Medulla oblongata (tissue), 1 donor: ENCODE measurements at regions not wholly inside any gene's neighbourhood (a gene's known extent, or its start where the extent isn't known, plus 50 kb on each side); places are given as distances from the start of the nearest gene placed in this dataset.
"Not testable (repeated sequence)": the region's sequence is repeated elsewhere in the genome, so short reads cannot be mapped to it uniquely, and the experiment has no call there.

ENCODE experiments used
- DNase-seq: peaks from one replicate; pipeline ENCODE4 v3.0.0-alpha.2; 2015; ENCODE audit errors: extremely low spot score

DNA sequence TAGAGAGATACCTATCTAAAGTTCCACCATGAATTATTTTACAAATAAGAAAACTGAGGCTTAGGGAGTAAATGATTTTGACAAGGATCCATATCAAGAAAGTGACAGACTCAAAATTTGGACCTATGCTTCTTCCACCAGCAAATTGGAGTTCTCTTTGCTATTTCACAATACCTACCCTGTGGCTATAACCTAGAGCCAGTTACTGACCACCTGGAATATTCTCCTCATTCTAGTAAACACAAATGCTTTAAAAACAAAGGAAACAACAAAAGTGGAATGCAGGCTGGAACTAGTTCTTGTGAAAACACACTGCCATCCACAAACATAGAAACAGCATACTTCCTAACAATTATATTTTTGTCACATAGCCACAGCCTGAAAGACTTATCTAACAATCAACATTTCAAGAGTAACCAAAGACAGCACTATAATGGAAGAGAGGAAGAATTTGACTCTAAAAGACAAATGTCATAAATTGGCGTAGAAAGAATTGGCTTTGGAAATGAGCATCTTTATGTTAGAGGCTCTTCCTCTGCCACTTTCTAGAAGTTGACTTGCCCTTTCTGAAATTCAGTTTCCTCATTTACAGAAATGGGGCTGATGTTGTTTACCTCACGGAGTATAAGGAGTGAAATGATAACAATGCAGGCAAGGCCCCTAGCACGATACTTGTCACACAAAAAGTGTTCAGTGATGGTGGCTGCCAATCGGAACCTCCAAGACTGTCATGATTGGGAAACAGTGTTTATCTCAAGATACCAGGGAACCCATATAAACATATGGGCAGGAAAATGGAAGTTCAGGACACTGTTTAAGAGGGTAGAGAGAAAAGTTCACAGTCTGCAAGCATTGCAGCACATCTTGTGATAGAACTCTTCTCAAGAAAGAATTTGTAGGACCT lies 138.6 kb upstream of the LGR5 start:
- no peak for DNase-seq

DNA sequence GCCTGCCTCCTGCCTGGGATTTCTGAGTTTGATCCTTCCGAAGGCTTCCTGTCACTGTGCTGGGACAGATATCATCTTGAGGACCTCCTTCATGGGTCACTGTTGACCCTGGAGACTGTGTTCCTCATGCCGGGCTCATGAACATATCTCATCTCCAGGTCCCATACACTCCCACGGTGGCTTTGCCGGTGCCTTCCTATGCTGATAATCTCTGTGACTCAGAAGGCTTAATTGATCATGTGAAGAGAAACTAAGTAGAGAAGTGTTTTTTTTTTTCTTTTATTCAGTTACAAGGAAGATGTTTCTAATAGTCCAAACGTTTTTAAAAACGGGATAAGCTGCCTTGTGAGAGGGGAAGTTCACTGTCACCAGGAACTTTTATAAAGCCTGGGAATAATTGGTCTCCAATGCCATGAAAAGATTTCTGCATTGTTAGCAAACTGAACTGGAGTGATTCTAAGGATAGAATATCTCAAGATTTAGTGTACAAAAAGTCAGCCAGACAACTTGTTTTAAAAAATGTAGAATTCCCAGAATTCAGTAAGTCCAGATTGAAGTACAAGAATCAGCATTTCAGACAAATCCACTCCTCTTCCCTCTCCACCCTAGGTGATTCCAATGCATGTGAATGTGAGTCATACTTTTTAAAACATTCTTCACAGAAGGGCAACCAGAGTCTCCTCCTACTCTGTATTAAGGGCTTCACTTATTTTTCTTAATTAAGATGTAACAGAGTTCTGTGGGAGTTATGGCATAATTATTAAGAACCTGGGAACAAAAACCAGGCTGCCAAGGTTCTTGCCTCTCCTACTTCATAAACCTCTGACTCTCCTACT lies 139.8 kb upstream of the LGR5 start:
- no peak for DNase-seq

DNA sequence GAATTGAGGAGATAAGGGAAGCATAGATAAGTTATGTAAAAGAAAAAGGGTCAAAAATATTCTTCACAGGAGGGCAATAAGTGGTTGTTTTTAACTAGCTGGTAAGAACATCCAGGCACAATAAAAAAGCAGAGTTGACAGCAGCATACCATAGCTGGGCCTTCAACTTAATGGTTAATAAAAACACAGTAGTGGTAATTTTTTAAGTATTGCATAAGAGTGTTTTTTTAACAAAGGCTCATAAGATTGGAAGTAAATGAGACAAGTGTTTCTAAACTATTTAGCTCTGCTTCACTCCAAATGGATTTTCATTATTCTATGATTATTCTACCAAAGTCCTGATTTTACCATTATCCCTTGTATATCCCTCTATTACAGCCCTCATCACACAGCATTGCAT lies 140.1 kb upstream of the TSPAN8 start:
- no peak for DNase-seq

DNA sequence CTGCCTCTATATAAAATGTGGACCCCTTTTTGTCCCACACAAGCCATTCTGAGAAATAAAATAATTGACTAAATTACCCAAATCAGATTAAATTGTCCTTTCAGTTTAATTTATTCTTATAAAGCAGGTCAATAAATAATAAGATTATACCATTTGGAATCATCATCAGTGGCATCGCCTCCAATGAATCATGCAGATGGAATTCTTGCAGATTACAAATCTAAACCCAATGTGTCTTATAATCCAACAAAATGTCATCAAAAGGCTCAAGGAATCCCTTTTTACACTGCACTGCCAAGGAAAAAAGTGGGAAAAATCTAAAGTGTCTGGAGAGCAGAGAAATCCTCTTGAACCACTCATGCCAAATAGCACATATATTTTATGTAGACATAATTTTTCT lies 138.2 kb upstream of the TSPAN8 start:
- DNase-seq = no peak

DNA sequence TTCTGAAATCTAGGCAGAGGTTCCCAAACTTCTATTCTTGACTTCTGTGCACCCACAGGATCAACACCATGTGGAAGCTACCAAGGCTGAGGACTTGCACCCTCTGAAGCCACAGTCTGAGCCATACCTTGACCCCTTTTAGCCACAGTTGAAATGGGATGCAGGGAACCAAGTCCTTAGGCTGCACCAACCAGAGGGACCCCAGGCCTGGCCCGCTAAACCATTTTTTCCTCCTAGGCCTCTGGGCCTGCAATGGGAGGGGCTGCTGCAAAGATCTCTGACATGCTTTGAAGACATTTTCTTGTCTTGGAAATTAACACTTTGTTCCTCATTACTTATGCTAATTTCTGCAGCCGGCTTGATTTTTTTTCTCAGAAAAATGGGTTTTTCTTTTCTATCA lies 133.9 kb upstream of the TSPAN8 start:
- DNase-seq = no peak

DNA sequence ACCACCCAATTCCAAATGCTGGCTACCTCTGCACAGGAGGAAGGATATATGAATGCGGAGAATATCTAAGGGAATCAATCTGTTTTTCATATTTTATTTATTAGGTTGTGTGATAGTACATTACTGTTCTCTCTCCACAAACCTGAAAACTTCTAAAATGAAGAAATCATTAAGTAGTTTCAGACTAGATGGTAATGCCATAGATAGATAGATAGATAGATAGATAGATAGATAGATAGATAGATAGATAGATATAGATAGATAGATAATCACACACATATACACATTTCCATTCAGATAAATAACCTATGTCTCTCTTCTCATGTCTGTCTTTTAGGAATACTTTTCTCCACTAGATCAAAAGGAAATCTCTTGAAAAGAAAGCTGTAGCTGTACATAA lies 126.1 kb upstream of the TSPAN8 start:
- no peak for DNase-seq

DNA sequence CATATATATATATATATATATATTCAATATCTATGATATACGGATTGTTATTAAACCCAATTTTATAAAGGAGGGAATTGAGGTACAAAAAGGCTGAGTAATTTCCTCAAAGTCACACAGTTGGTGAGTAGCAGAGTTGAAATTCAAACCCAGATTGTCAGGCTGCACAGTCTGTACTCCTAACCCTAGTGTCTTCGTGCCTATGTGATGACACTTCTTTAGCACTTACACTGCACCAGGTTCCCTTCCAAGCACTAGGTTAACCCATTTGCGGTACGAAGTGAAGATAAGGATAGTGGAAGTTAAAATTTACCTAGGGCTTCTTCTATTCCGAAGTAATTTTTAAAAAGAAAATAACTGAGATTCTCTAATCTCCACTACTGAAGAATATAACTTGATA lies 125.1 kb upstream of the TSPAN8 start:
- DNase-seq = no peak

DNA sequence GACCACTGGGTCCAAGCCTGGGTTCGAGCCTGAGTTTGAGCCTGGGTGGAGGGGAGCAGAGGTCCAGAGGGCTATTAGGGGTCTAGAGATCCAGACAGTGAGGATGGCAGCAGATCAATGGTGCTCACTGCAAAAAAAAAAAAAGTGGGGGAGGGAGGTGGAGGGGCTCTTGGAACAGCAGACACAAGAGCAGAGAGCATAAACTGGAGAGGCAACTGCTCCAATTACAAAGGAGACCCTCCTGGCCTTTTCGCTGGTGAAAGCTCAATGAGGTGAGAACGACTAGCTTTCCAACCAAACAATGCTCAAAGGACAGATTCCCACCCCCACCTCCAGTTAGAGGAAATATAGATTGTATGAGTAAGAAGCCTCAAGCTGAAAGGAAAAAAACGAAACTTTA lies 124.2 kb upstream of the TSPAN8 start:
- DNase-seq = no peak

DNA sequence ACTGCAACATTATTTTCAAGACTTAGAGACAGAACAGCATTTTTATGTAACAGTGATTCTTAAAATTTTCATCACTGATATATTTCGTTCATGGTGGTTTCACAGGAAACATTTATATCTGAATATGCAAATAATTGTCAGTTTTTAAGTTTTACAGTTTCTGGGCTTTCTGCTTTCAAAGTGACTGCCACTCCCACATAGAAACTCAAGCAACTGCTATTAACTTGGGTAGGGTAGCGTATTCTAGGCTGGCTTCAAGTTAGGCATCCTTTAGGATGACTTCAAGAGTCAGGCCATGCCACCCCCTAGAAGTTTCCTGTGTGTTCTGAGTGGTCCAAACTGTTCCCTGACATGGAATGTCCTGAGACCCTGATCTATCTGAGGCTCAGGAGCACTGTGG lies 123.6 kb upstream of the TSPAN8 start:
- DNase-seq = no peak

DNA sequence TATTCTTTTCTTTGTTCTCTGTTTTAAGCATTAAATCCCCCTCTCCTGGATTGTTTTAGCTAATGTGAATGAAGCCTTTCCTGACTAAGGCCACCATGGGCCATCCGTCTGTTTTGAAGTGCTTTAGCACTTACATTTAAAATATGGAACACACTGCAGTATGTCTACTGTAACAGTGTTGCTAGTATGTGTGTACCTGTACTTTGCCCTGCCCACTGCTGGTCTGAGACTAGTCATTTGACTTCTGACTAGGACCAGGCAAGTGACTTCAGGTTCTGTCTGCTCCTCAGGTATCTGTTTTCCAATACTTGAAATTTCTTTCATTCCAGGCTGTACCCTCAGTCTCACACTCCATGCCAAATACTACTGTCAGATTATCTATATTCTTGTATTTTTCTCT lies 120.1 kb upstream of the TSPAN8 start:
- no peak for DNase-seq

DNA sequence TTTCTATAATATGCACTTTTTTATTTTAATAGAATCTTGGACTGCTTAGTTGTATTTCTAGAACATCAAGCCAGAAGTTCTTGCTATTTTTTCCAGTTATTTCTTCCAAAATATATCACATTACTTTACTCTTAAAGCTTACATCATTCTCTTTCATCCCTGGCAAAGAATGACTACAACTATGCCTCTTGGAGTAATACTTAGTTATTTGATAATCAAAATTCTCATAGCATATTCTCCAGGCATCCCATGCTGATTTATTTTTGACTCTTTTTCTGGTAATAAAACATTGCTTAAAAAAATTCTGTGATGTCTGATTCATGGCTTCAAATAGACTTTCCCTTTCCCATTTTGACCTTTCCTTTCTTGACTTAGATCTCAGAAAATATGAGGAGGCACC lies 118.7 kb upstream of the TSPAN8 start:
- DNase-seq = no peak

DNA sequence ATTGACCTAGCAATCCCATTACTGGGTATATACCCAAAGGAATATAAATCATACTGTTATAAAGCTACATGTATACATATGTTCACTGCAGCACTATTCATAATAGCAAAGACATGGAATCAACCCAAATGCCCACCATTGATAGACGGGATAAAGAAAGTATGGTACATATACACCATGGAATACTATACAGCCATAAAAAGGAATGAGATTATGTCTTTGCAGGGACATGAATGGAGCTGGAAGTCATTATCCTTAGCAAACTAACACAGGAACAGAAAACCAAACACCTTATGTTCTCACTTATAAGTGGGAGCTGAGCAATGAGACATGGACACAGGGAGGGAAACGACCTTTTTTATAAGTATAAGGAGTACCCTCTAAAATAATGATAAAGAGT lies 113.0 kb upstream of the TSPAN8 start:
- DNase-seq = not testable (repeated sequence)

DNA sequence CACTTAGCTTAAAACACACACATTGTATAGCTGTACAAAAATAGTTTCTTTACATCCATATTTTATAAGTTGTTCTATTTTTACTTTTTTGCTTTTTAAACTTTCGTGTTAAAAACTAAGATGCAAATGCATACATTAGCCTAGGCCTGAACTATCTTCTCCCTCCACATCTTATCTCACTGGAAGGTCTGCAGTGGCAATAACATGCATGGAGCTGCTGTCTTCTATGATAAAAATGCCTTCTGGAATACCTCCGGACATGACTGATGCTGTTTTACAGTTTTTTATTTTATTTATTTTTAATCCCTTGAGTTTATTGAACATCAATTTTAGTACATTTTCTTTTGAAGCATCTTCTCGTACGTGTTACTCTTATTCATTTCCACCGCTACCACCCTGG lies 112.3 kb upstream of the TSPAN8 start:
- no peak for DNase-seq

DNA sequence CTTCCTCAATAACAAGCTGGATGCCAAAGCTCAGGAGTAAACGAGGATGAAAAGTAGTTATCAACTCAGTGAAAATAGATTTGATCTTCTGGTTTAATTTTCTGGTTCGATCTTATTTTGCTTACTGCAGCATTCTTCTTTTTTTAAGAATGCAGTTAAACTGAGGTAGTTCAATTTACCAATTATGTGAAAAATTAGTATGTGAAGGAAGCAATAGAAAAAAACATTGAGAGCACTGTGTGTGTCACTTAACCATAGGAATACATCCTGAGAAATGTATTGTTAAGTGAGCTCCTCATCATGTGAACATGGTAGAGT lies 111.4 kb upstream of the TSPAN8 start:
- DNase-seq = no peak

DNA sequence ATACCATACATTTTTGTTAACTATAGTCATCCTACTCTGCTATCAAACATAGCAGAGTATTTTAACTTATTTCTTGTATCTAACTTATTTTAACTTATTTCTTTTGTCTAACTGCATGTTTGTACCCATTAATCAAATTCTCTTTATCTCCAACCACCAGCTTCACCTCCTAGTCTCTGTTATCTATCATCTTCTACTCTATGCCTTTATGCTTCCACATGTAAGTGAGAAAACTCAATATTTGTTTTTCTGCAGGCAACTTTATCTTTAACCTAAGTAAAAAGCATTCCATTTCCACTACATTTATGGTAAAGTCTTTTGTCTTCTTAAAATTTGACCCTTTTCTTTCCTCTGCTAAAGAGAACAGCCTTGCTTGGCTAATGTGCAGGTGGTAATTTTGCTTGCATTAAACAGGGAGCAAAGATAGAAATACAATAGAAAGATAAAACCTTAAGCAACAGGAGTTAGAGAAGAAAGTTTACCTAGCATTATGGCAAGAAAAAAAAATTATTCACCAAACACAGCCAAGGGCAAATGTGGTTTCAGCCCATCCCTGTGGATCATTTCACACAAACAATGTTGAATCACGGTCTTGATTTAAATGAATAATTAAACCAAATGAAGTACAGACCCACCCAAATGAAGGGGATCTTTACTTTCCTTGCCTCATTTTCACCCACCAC lies 110.9 kb upstream of the TSPAN8 start:
- no peak for DNase-seq

DNA sequence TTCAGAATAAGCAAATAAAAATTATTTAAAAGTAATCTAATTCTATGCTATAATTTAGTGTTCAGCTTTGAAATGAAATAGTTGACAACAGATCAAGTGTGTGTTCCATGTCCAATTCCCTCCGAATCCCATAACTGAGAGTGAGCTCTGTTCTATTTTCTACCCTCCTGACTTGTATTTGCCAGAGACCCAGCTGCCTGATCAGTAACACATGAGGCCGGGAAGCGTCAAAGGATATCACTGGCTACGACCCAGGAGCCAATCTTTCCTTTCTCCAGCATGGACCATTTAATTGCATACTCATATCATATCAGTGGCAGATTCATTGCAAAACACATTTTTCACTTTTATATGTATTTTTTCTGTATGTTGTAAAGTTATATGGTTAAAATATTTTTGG lies 108.8 kb upstream of the TSPAN8 start:
- no peak for DNase-seq

DNA sequence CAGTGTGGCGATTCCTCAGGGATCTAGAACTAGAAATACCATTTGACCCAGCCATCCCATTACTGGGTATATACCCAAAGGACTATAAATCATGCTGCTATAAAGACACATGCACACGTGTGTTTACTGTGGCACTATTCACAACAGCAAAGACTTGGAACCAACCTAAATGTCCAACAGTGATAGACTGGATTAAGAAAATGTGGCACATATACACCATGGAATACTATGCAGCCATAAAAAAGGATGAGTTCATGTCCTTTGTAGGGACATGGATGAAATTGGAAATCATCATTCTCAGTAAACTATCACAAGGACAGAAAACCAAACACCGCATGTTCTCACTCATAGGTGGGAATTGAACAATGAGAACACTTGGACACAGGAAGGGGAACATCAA lies 107.9 kb upstream of the TSPAN8 start:
- DNase-seq = not testable (repeated sequence)

DNA sequence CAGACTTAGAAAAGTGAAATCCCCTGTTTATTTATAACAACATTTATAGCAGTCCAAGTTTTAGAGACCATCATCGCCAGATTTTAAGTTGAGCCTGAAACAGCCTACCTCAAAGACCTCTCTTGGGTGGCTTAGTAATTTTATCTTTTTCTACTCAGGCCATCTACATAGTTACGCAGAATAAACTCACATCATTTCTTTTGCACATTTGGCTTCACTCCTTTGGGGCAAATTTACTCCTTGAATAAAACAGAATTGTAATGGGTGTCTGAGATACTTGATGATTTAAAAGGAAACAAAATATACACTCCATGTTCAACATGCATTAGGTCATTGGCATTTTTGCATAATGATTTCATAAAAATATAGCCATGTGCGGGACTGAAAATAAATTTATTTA lies 104.7 kb upstream of the TSPAN8 start:
- no peak for DNase-seq

DNA sequence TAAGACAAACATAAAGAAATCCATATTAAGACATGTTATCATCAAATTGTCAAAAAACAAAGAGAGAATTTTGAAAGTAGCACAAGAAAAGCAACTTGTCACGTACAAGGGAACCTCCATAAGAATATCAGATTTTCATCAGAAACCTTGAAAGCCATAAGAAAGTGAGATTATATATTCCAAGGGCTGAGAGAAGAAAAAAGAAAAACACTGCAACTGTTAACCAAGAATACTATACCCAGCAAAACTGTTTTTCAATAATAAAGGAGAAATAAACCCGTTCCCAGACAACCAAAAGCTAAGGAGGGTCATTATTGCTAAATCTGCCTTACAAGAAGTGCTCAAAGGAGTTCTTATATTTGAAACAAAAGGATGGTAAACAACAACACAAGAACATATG lies 94.7 kb upstream of the TSPAN8 start:
- DNase-seq = no peak

DNA sequence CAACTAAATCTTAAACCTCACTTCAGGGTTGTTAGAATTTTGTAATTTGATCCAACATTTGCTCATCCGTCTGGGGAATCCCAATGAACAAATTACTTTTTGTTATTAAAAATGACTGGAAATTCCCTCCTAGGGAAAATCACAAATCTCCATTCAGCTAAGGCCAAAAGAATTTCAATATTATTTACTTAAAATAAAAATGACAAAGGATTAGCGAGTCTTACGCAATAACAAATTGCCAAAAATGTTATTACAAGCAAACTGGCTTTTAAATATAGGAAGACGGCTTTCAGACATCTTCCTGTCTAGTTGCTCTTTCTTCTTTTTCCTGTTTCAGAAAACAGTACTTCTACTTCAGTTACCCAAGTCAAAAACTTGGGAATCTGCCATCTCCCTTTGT lies 92.4 kb upstream of the TSPAN8 start:
- no peak for DNase-seq

DNA sequence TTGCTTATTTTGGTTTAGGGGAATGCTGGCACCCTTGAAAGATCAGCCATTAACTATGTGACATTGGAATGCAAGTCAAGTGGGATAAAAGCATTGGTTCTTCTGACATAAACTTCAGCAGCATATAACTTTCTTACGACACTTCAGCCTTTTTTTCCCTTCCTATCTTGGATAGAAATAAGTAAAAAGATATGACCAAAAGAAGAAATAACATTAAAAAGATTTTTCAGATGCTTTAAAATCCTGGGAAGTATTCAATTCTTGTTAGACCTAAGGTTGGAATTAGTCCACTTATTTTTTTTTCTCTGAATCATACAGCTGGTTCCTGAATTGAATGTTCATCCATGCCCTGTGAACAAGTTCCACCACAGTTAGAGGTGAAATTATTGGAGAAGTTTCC lies 85.6 kb upstream of the TSPAN8 start:
- DNase-seq = no peak

DNA sequence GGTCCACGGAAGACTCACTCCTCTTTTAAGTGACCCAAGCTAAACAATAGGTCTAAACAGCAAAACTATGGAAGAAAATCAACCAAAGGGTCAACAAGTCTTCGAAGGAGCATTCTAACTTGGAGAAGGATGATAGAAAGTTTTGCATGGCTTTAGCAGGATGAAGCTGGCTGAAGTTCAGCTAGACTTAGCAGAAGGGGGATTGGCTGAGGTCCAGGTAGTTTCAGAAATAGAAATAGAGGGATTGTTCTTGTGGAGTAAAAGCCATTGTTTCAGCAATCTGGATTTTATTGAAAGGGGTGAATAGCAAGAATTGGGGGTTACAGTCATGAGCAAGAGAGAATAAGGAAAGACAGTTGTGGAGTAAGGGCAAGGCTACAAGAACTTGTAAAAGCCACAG lies 84.7 kb upstream of the TSPAN8 start:
- DNase-seq = no peak

DNA sequence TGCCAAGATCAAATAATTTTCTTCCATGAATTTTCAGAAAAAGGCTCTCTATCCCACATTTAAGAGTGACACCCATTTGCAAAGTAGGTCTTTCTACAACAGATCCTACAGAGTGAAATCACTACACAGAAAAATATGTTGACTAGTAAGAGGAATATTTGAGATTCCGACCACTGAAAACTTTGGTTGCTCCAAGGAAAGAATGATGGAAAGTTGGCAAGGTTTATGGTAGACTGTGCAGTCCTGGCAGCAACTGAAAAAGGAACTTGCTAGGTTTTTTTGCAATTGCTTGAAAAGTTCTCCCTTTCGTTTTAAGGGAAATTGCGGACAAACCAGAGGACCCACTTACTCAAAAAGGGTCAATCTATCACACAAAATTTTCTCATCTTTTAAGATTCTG lies 83.1 kb upstream of the TSPAN8 start:
- DNase-seq = peak; percentile 16
